Mammary epithelial cell (primary cell): ENCODE measurements at regions not wholly inside any gene's neighbourhood (a gene's known extent, or its start where the extent isn't known, plus 50 kb on each side); places are given as distances from the start of the nearest gene placed in this dataset.

Experiments used
- EZH2 ChIP-seq: IDR thresholded peaks from 2 replicates; pipeline ENCODE4 v1.6.1; 2012; ENCODE audit warnings: low read length, inconsistent platforms, borderline replicate concordance
- TF ChIP-seq, protein P1 (sequence below), 2 donors: IDR thresholded peaks in 1 of 2; conservative IDR thresholded peaks in 1 of 2; 2 replicates each; pipeline ENCODE4 v1.5.1; 2011 to 2012; ENCODE audit warnings: inconsistent platforms in 2 of 2, low read length in 2 of 2, mild to moderate bottlenecking in 2 of 2, control low read depth in 1 of 2, low read depth in 1 of 2; ENCODE audit not compliant: insufficient read depth in 1 of 2; ENCODE audit errors: extremely low read depth in 1 of 2

- TF ChIP-seq, protein P1, sequence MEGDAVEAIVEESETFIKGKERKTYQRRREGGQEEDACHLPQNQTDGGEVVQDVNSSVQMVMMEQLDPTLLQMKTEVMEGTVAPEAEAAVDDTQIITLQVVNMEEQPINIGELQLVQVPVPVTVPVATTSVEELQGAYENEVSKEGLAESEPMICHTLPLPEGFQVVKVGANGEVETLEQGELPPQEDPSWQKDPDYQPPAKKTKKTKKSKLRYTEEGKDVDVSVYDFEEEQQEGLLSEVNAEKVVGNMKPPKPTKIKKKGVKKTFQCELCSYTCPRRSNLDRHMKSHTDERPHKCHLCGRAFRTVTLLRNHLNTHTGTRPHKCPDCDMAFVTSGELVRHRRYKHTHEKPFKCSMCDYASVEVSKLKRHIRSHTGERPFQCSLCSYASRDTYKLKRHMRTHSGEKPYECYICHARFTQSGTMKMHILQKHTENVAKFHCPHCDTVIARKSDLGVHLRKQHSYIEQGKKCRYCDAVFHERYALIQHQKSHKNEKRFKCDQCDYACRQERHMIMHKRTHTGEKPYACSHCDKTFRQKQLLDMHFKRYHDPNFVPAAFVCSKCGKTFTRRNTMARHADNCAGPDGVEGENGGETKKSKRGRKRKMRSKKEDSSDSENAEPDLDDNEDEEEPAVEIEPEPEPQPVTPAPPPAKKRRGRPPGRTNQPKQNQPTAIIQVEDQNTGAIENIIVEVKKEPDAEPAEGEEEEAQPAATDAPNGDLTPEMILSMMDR (conservative IDR thresholded peaks at IDR 0.05 in 1 of 2, IDR thresholded peaks at IDR 0.05 in 1 of 2; ENCODE audit: extremely low read depth in 1 of 2, insufficient read depth in 1 of 2, low read depth in 1 of 2, low read length in 2 of 2) = no peak
- no peak for TF ChIP-seq EZH2
Observed at GRCh38 chr2:129726216-129726615, 253.2 kb upstream of the RAB6C start.
